Stimulated activated CD8-positive, alpha-beta memory T cell treated with anti-CD3 and anti-CD28 coated beads, Interleukin-15, amount 100 ng/mL, for 24 hours (primary cell): ENCODE measurements at regions not wholly inside any gene's neighbourhood (a gene's known extent, or its start where the extent isn't known, plus 50 kb on each side); places are given as distances from the start of the nearest gene placed in this dataset.
"Not testable (repeated sequence)": the region's sequence is repeated elsewhere in the genome, so short reads cannot be mapped to it uniquely, and the experiment has no call there.

ENCODE experiments used
- DNase-seq: peaks from one replicate; pipeline ENCODE4 v3.0.0-alpha.2; 2020; ENCODE audit warnings: low read depth

- DNase-seq = no peak
Observed at GRCh38 chr14:86790408-86791364, 1202.3 kb downstream of the GALC start.

GRCh38 chr14:86788224-86788623, 1204.8 kb downstream of the GALC start:
- DNase-seq = no peak

- no peak for DNase-seq
Observed at GRCh38 chr14:86787717-86788116, 1205.3 kb downstream of the GALC start.

GRCh38 chr14:86782092-86782580, 1210.8 kb downstream of the GALC start:
- DNase-seq = no peak

GRCh38 chr14:86780876-86781510, 1212.0 kb downstream of the GALC start:
- DNase-seq = no peak

GRCh38 chr14:86780461-86780860, 1212.5 kb downstream of the GALC start:
- DNase-seq = no peak

GRCh38 chr14:86779416-86779815, 1213.6 kb downstream of the GALC start:
- DNase-seq = no peak

- no peak for DNase-seq
Observed at GRCh38 chr14:86777963-86778602, 1214.9 kb downstream of the GALC start.

GRCh38 chr14:86775896-86776295, 1217.1 kb downstream of the GALC start:
- DNase-seq = not testable (repeated sequence)

- no peak for DNase-seq
Observed at GRCh38 chr14:86774916-86775315, 1218.1 kb downstream of the GALC start.

- DNase-seq = no peak
Observed at GRCh38 chr14:86772075-86772474, 1220.9 kb downstream of the GALC start.

- no peak for DNase-seq
Observed at GRCh38 chr14:86770186-86770585, 1222.8 kb downstream of the GALC start.

- DNase-seq = no peak
Observed at GRCh38 chr14:86766469-86766868, 1226.5 kb downstream of the GALC start.

- no peak for DNase-seq
Observed at GRCh38 chr14:86761611-86762010, 1231.4 kb downstream of the GALC start.

GRCh38 chr14:86756521-86757190, 1226.7 kb downstream of the FLRT2 start:
- DNase-seq = no peak

GRCh38 chr14:86750488-86750887, 1220.5 kb downstream of the FLRT2 start:
- DNase-seq = not testable (repeated sequence)

- DNase-seq = no peak
Observed at GRCh38 chr14:86739761-86740160, 1209.8 kb downstream of the FLRT2 start.

GRCh38 chr14:86731427-86731826, 1201.5 kb downstream of the FLRT2 start:
- not testable (repeated sequence) for DNase-seq

- no peak for DNase-seq
Observed at GRCh38 chr14:86723254-86723624, 1193.3 kb downstream of the FLRT2 start.

- DNase-seq = no peak
Observed at GRCh38 chr14:86722612-86723253, 1192.8 kb downstream of the FLRT2 start.

GRCh38 chr14:86714575-86714974, 1184.6 kb downstream of the FLRT2 start:
- no peak for DNase-seq

GRCh38 chr14:86714153-86714552, 1184.2 kb downstream of the FLRT2 start:
- no peak for DNase-seq
